IMR-90 (cell line): ENCODE measurements at regions not wholly inside any gene's neighbourhood (a gene's known extent, or its start where the extent isn't known, plus 50 kb on each side); places are given as distances from the start of the nearest gene placed in this dataset.

Experiments used
- ATAC-seq: fragments of 200-7000 bp; cut with Tn5 transposase; 2 replicates; pipeline ENCODE4 v1.9.1; 2020; ENCODE audit warnings: low read depth, mild to moderate bottlenecking, moderate library complexity
- BruUV-seq: library from RNA; stranded (reverse); fragments of 400-500 nt; replicated peaks from 2 replicates; lab custom pipeline; 2021; lab: Mats Ljungman, UMichigan
- CTCF ChIA-PET: fragments of 300-600 bp; formaldehyde crosslinking; extraction: SDS; loops from one replicate; lab custom pipeline; 2021; ENCODE audit warnings: antibody characterized with exemption; lab: Yijun Ruan, JAX
- POLR2A ChIA-PET: fragments of 300-600 bp; sonication (Branson Sonifier 250); formaldehyde crosslinking; loops from one replicate; lab custom pipeline; 2022; ENCODE audit warnings: antibody characterized with exemption; ENCODE audit not compliant: unreplicated experiment; lab: Charles Lee
- DNase-seq: peaks from one replicate; pipeline ENCODE4 v3.0.0; 2013
- H2AFZ ChIP-seq: replicated peaks from 2 replicates; pipeline ENCODE3; 2013; ENCODE audit warnings: low read length, mild to moderate bottlenecking; ENCODE audit not compliant: poor library complexity
- H2AK5ac ChIP-seq: 2 replicates; pipeline ENCODE4 v1.6.1; 2013; ENCODE audit warnings: low read depth, low read length, inconsistent platforms
- H2AK9ac ChIP-seq: replicated peaks from 2 replicates; pipeline ENCODE3; 2013; ENCODE audit warnings: mild to moderate bottlenecking, low read depth, low read length, moderate library complexity; ENCODE audit not compliant: poor library complexity
- H2BK120ac ChIP-seq: 2 replicates; pipeline ENCODE4 v1.6.1; 2013; ENCODE audit warnings: low read depth, low read length, inconsistent platforms
- H2BK15ac ChIP-seq: 3 replicates; pipeline ENCODE4 v1.6.1; 2013; ENCODE audit warnings: low read depth, low read length, inconsistent platforms
- H2BK20ac ChIP-seq: 2 replicates; pipeline ENCODE4 v1.6.1; 2013; ENCODE audit warnings: low read depth, mild to moderate bottlenecking, inconsistent platforms, low read length, moderate library complexity
- H2BK5ac ChIP-seq: 2 replicates; pipeline ENCODE4 v1.6.1; 2013; ENCODE audit warnings: mild to moderate bottlenecking, low read depth, low read length, inconsistent platforms; ENCODE audit not compliant: poor library complexity, severe bottlenecking
- H3K14ac ChIP-seq: replicated peaks from 2 replicates; pipeline ENCODE4 v1.6.1; 2013; ENCODE audit warnings: low read depth, low read length, inconsistent platforms
- H3K18ac ChIP-seq: 2 replicates; pipeline ENCODE4 v1.6.1; 2013; ENCODE audit warnings: low read depth, low read length, control low read depth
- H3K23ac ChIP-seq: 2 replicates; pipeline ENCODE4 v1.6.1; 2013; ENCODE audit warnings: low read depth, low read length, inconsistent platforms
- H3K27ac ChIP-seq: 2 replicates; pipeline ENCODE4 v1.5.1; 2013; ENCODE audit warnings: mild to moderate bottlenecking, control low read depth, low read length; ENCODE audit not compliant: insufficient read depth
- H3K27me3 ChIP-seq: 2 replicates; pipeline ENCODE4 v1.6.1; 2013; ENCODE audit warnings: low read length; ENCODE audit not compliant: control insufficient read depth, insufficient read depth
- H3K36me3 ChIP-seq: 2 replicates; pipeline ENCODE4 v1.6.1; 2013; ENCODE audit warnings: low read length, mixed read lengths; ENCODE audit not compliant: control insufficient read depth, insufficient read depth
- H3K4ac ChIP-seq: 2 replicates; pipeline ENCODE4 v1.6.1; 2013; ENCODE audit warnings: low read depth, low read length, inconsistent platforms
- H3K4me1 ChIP-seq: 2 replicates; pipeline ENCODE4 v1.6.1; 2013; ENCODE audit warnings: low read length, mixed read lengths; ENCODE audit not compliant: control insufficient read depth, insufficient read depth
- H3K4me2 ChIP-seq: 2 replicates; pipeline ENCODE4 v1.6.1; 2013; ENCODE audit warnings: low read depth, mild to moderate bottlenecking, control low read depth, low read length, moderate library complexity
- H3K4me3 ChIP-seq: 2 replicates; pipeline ENCODE4 v1.5.1; 2013; ENCODE audit warnings: low read depth, mild to moderate bottlenecking, control low read depth, low read length, moderate library complexity; ENCODE audit not compliant: insufficient read depth
- H3K56ac ChIP-seq: 2 replicates; pipeline ENCODE4 v1.6.1; 2013; ENCODE audit warnings: low read length, inconsistent platforms; ENCODE audit not compliant: insufficient read depth; ENCODE audit errors: extremely low read depth
- H3K79me1 ChIP-seq, 2 experiments: 2 replicates each; pipeline ENCODE4 v1.6.1; 2013; ENCODE audit warnings: low read length in 2 of 2, inconsistent platforms in 1 of 2, low read depth in 1 of 2
- H3K9ac ChIP-seq: 2 replicates; pipeline ENCODE4 v1.6.1; 2013; ENCODE audit warnings: low read depth, low read length, control low read depth
- H3K9me1 ChIP-seq: 2 replicates; pipeline ENCODE4 v1.6.1; 2013; ENCODE audit warnings: low read length, inconsistent platforms; ENCODE audit not compliant: insufficient read depth
- H3K9me3 ChIP-seq: 2 replicates; pipeline ENCODE4 v1.6.1; 2013; ENCODE audit warnings: low read length; ENCODE audit not compliant: control insufficient read depth, insufficient read depth
- H4K20me1 ChIP-seq: 2 replicates; pipeline ENCODE4 v1.6.1; 2013; ENCODE audit warnings: low read length, inconsistent platforms; ENCODE audit not compliant: insufficient read depth
- H4K5ac ChIP-seq: 2 replicates; pipeline ENCODE4 v1.6.1; 2013; ENCODE audit warnings: mild to moderate bottlenecking, low read depth, low read length, control low read depth
- H4K8ac ChIP-seq, 2 experiments: 2 replicates each; pipeline ENCODE4 v1.6.1; 2013; ENCODE audit warnings: low read depth in 2 of 2, low read length in 2 of 2, control low read depth in 1 of 2, inconsistent platforms in 1 of 2
- H4K91ac ChIP-seq: 2 replicates; pipeline ENCODE4 v1.6.1; 2013; ENCODE audit warnings: low read depth, low read length, inconsistent platforms; ENCODE audit not compliant: insufficient read depth
- CHD1 ChIP-seq: IDR thresholded peaks from 2 replicates; pipeline ENCODE4 v1.6.1; 2012; ENCODE audit warnings: low read depth, low read length, improper control_type of control experiment
- MAFK ChIP-seq: IDR thresholded peaks from 2 replicates; pipeline ENCODE4 v1.6.1; 2012; ENCODE audit warnings: low read depth, low read length, improper control_type of control experiment
- MXI1 ChIP-seq: IDR thresholded peaks from 2 replicates; pipeline ENCODE4 v1.6.1; 2012; ENCODE audit warnings: low read depth, mild to moderate bottlenecking, low read length, moderate library complexity, borderline replicate concordance
- POLR2A ChIP-seq: IDR thresholded peaks from 2 replicates; pipeline ENCODE4 v1.6.1; 2012; ENCODE audit warnings: mild to moderate bottlenecking, low read depth, low read length
- RAD21 ChIP-seq: IDR thresholded peaks from 2 replicates; pipeline ENCODE4 v1.6.1; 2012; ENCODE audit warnings: low read length, improper control_type of control experiment
- RCOR1 ChIP-seq: IDR thresholded peaks from 2 replicates; pipeline ENCODE4 v1.6.1; 2012; ENCODE audit warnings: mild to moderate bottlenecking, low read length, improper control_type of control experiment; ENCODE audit not compliant: insufficient replicate concordance
- RFX5 ChIP-seq: IDR thresholded peaks from 2 replicates; pipeline ENCODE4 v1.8.0; 2012; ENCODE audit warnings: low read depth, mild to moderate bottlenecking, low read length, moderate library complexity
- WGBS, 2 experiments: methylation state at CpG; one replicate each; pipeline versions ENCODE4 v1.1.5 to v1.1.7; 2013; ENCODE audit warnings: missing lambda C conversion rate in 2 of 2; ENCODE audit not compliant: insufficient read length in 1 of 2; ENCODE audit errors: extremely low coverage in 2 of 2; 5-methylcytosine and 5-hydroxymethylcytosine counted together
- dilution Hi-C: fragments of 300-500 bp; cut with HindIII; formaldehyde crosslinking; loops from one replicate; pipeline ENCODE4 v1.14.3; 2018; ENCODE audit warnings: low sequenced_read_pairs; ENCODE audit not compliant: unreplicated experiment
- in situ Hi-C: fragments of 300-500 bp; cut with MboI; formaldehyde crosslinking; loops from 3 replicates; pipeline ENCODE4 v1.14.3; 2019; ENCODE audit warnings: low sequenced_read_pairs, inconsistent platforms, mixed read lengths
- intact Hi-C: fragments of 100-400 bp; cut with micrococcal nuclease; formaldehyde crosslinking; loops from 2 replicates; pipeline ENCODE4 v1.10.0; 2022
- TF ChIP-seq, protein P1 (sequence below): fragments of 150-350 bp; IDR thresholded peaks from 2 replicates; pipeline ENCODE4 v1.6.1; 2016; ENCODE audit warnings: low read depth, mild to moderate bottlenecking, low read length, moderate library complexity, borderline replicate concordance
- TF ChIP-seq, protein P2 (sequence below): fragments of 150-350 bp; IDR thresholded peaks from 2 replicates; pipeline ENCODE4 v1.6.1; 2017; ENCODE audit warnings: mild to moderate bottlenecking, antibody characterized with exemption, low read length, low read depth
- TF ChIP-seq, protein P3 (sequence below): conservative IDR thresholded peaks from 2 replicates; pipeline ENCODE4 v1.5.1; 2012; ENCODE audit warnings: mild to moderate bottlenecking, low read depth, low read length, improper control_type of control experiment

DNA sequence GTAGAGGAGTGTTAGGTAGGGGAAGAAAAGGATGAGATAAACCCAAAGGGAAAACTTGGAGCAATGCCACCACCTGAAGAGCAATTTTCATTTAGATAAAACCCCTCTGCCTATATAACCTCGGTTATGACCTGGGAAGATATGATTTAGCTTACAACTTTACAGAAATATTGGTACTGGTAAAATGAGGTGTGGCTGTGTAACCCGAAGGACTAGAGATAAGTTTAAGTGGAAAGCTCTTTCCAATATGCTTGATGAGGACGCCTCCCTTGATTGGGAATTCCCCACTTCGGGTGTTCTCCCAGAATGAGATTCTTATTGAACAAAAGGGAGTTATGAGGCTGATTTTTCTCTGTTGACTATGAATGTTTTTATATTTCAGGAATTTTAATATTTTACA is 109.5 kb upstream of the CDK6 start:
- H3K4ac ChIP-seq, result no peak overlapping the region
- DNase-seq (no peak), ATAC-seq (no peak)
- in situ Hi-C loops, result no loop called here
- no peaks in the 10 kb centered on the region for H3K79me1 ChIP-seq
- H3K9ac ChIP-seq, result no peak overlapping the region
- no peak overlapping the region for H3K4me2 ChIP-seq
- no peak overlapping the region for H4K5ac ChIP-seq
- no peak overlapping the region for H2AK9ac ChIP-seq
- TF ChIP-seq RFX5 (no peak), CHD1 (no peak), MXI1 (no peak), RCOR1 (no peak), RAD21 (no peak), MAFK (no peak), POLR2A (no peak)
- TF ChIP-seq, protein P1, sequence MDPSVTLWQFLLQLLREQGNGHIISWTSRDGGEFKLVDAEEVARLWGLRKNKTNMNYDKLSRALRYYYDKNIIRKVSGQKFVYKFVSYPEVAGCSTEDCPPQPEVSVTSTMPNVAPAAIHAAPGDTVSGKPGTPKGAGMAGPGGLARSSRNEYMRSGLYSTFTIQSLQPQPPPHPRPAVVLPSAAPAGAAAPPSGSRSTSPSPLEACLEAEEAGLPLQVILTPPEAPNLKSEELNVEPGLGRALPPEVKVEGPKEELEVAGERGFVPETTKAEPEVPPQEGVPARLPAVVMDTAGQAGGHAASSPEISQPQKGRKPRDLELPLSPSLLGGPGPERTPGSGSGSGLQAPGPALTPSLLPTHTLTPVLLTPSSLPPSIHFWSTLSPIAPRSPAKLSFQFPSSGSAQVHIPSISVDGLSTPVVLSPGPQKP, result no peak
- TF ChIP-seq, protein P2, sequence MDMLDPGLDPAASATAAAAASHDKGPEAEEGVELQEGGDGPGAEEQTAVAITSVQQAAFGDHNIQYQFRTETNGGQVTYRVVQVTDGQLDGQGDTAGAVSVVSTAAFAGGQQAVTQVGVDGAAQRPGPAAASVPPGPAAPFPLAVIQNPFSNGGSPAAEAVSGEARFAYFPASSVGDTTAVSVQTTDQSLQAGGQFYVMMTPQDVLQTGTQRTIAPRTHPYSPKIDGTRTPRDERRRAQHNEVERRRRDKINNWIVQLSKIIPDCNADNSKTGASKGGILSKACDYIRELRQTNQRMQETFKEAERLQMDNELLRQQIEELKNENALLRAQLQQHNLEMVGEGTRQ, result no peak
- TF ChIP-seq, protein P3, sequence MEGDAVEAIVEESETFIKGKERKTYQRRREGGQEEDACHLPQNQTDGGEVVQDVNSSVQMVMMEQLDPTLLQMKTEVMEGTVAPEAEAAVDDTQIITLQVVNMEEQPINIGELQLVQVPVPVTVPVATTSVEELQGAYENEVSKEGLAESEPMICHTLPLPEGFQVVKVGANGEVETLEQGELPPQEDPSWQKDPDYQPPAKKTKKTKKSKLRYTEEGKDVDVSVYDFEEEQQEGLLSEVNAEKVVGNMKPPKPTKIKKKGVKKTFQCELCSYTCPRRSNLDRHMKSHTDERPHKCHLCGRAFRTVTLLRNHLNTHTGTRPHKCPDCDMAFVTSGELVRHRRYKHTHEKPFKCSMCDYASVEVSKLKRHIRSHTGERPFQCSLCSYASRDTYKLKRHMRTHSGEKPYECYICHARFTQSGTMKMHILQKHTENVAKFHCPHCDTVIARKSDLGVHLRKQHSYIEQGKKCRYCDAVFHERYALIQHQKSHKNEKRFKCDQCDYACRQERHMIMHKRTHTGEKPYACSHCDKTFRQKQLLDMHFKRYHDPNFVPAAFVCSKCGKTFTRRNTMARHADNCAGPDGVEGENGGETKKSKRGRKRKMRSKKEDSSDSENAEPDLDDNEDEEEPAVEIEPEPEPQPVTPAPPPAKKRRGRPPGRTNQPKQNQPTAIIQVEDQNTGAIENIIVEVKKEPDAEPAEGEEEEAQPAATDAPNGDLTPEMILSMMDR, result no peak
- H3K56ac ChIP-seq, result no peak overlapping the region
- no peak overlapping the region for H3K27ac ChIP-seq
- intact Hi-C loops, result no loop called here
- no peak overlapping the region for H3K18ac ChIP-seq
- H3K27me3 ChIP-seq, result no peaks in the 10 kb centered on the region
- no peak overlapping the region for H3K23ac ChIP-seq
- no TSS peak for BruUV-seq
- H4K91ac ChIP-seq, result no peak overlapping the region
- no peak overlapping the region for H3K14ac ChIP-seq
- dilution Hi-C loops, result no loop called here
- no peak overlapping the region for H3K4me3 ChIP-seq
- no peaks in the 10 kb centered on the region for H3K9me1 ChIP-seq
- H3K36me3 ChIP-seq, result no peaks in the 10 kb centered on the region
- no peak overlapping the region for H2BK15ac ChIP-seq
- CTCF ChIA-PET, result no interaction called here
- no peak overlapping the region for H4K8ac ChIP-seq
- H2AK5ac ChIP-seq, result no peak overlapping the region
- no peaks in the 10 kb centered on the region for H3K4me1 ChIP-seq
- no peaks in the 10 kb centered on the region for H3K9me3 ChIP-seq
- no peak overlapping the region for H2BK120ac ChIP-seq
- WGBS, 2 experiments, result no CpG with 5 or more reads among the region's 4 CpGs
- H2AFZ ChIP-seq, result no peak overlapping the region
- POLR2A ChIA-PET, result no interaction called here
- H2BK20ac ChIP-seq, result no peak overlapping the region
- H4K20me1 ChIP-seq, result no peaks in the 10 kb centered on the region
- no peak overlapping the region for H2BK5ac ChIP-seq
